ENCODE measurements at regions not wholly inside any gene's neighbourhood (a gene's known extent, or its start where the extent isn't known, plus 50 kb on each side); places are given as distances from the start of the nearest gene placed in this dataset.

DNA sequence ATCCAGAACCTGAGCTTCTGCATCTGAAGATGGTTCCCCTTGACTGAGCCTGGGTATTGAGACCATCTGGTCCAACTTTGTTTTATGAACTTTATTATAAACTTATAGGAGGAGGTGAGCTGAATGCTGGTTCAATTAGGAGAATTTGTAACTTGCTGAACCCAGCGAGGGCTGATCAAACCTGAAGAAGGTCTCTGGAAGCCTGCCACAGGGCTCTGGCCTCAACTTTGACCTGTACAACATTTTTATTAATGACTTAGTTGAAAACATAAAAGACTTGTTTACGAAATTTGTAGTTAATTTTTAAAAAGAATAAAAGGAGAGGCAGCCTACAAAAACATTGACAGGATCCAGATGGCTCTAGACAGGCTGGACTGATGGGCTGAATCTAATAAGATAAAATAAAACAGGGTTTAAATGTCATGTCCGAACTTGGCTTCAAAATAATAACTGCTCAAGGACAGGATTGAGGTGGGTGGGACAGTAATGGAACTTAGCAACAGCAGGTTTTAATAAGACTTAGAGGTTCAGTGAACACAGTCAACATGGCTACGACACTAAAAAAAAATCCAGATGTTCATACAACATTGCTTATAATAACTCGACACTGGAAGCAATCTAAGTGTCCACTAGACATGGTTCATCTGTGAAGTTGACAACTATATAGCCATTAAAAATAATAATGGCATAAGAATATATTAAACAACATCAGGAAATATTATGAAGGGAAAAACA, 53.4 kb upstream of the GJB5 start:
- no peak for DNase-seq (ENCODE audit: low read depth)
